Posterior cingulate gyrus (tissue), 11 donors: ENCODE measurements at regions not wholly inside any gene's neighbourhood (a gene's known extent, or its start where the extent isn't known, plus 50 kb on each side); places are given as distances from the start of the nearest gene placed in this dataset.
A peak's percentile ranks its signal among the peaks of the same experiment; 100 is the strongest.
"Not testable (repeated sequence)": the region's sequence is repeated elsewhere in the genome, so short reads cannot be mapped to it uniquely, and the experiment has no call there.

Experiments used
- DNase-seq, 10 donors: peaks; one replicate each; pipeline versions ENCODE4 v3.0.0 to v3.0.0-alpha.2; 2020 to 2021; ENCODE audit warnings: mixed read lengths in 3 of 10
- intact Hi-C: fragments of 100-400 bp; cut with DNase I; formaldehyde crosslinking; loops from one replicate; pipeline ENCODE4 v1.15.1; 2023

GRCh38 chr2:167803449-167803988 is 443.9 kb downstream of the STK39 start:
- intact Hi-C loops, result no loop called here
- no peak for DNase-seq

- intact Hi-C loops, result no loop called here
Observed at GRCh38 chr2:167794554-167795255, 452.7 kb downstream of the STK39 start.

GRCh38 chr2:167793725-167794124 is 453.7 kb downstream of the STK39 start:
- intact Hi-C loops, result no loop called here
- DNase-seq, result no peak

More at GRCh38 chr2:167794554-167795255, 452.7 kb downstream of the STK39 start:
- no peak for DNase-seq

GRCh38 chr2:167792126-167792525 is 455.3 kb downstream of the STK39 start:
- intact Hi-C loops, result no loop called here
- no peak for DNase-seq

- intact Hi-C loops, result no loop called here
- no peak for DNase-seq
Observed at GRCh38 chr2:167790781-167791450, 456.5 kb downstream of the STK39 start.

GRCh38 chr2:167790189-167790588 is 457.2 kb downstream of the STK39 start:
- DNase-seq, result no peak
- intact Hi-C loops, result no loop called here

GRCh38 chr2:167787562-167787961 is 459.8 kb downstream of the STK39 start:
- no peak for DNase-seq
- intact Hi-C loops, result loop anchor here (10.0 kb wide), 1 partner anchor 63 kb away; no protein-coding TSS in a partner anchor

- no peak for DNase-seq
- intact Hi-C loops, result loop anchor here (10.0 kb wide), 1 partner anchor 62 kb away; no protein-coding TSS in a partner anchor
Observed at GRCh38 chr2:167787021-167787420, 460.4 kb downstream of the STK39 start.

- DNase-seq, result no peak
- intact Hi-C loops, result loop anchor here (10.0 kb wide), 1 partner anchor 61 kb away; no protein-coding TSS in a partner anchor
Observed at GRCh38 chr2:167785606-167786216, 461.7 kb downstream of the STK39 start.

GRCh38 chr2:167784084-167784425 is 463.3 kb downstream of the STK39 start:
- DNase-seq, result no peak
- intact Hi-C loops, result loop anchor here (10.0 kb wide), 1 partner anchor 59 kb away; no protein-coding TSS in a partner anchor

- intact Hi-C loops, result loop anchor here (10.0 kb wide), 1 partner anchor 59 kb away; no protein-coding TSS in a partner anchor
- DNase-seq, result peak in 1 of 10 donors; percentile 16
Observed at GRCh38 chr2:167783261-167784083, 463.9 kb downstream of the STK39 start.

- intact Hi-C loops, result loop anchor here (10.0 kb wide), 1 partner anchor 57 kb away; no protein-coding TSS in a partner anchor
- not testable (repeated sequence) for DNase-seq
Observed at GRCh38 chr2:167781629-167782028, 465.8 kb downstream of the STK39 start.

- no peak for DNase-seq
- intact Hi-C loops, result no loop called here
Observed at GRCh38 chr2:167776359-167776758, 471.0 kb downstream of the STK39 start.

- DNase-seq, result no peak
Observed at GRCh38 chr2:167771628-167772027, 475.8 kb downstream of the STK39 start.

GRCh38 chr2:167769020-167769419 is 478.4 kb downstream of the STK39 start:
- intact Hi-C loops, result no loop called here

More at GRCh38 chr2:167771628-167772027, 475.8 kb downstream of the STK39 start:
- intact Hi-C loops, result no loop called here

GRCh38 chr2:167767830-167768229 is 479.6 kb downstream of the STK39 start:
- intact Hi-C loops, result no loop called here
- DNase-seq, result no peak

More at GRCh38 chr2:167769020-167769419, 478.4 kb downstream of the STK39 start:
- no peak for DNase-seq

GRCh38 chr2:167764772-167765341 is 482.5 kb downstream of the STK39 start:
- intact Hi-C loops, result no loop called here

GRCh38 chr2:167761465-167762136 is 485.8 kb downstream of the STK39 start:
- DNase-seq, result no peak
- intact Hi-C loops, result no loop called here

More at GRCh38 chr2:167764772-167765341, 482.5 kb downstream of the STK39 start:
- no peak for DNase-seq

- intact Hi-C loops, result no loop called here
- no peak for DNase-seq
Observed at GRCh38 chr2:167759531-167759930, 487.9 kb downstream of the STK39 start.
